Kidney (tissue), 13 donors: ENCODE measurements at regions not wholly inside any gene's neighbourhood (a gene's known extent, or its start where the extent isn't known, plus 50 kb on each side); places are given as distances from the start of the nearest gene placed in this dataset.

Experiments used
- DNase-seq, 5 donors: peaks; one replicate each; pipeline ENCODE4 v3.0.0-alpha.2; 2013 to 2020
- FAIRE-seq: peaks from 2 replicates; lab custom pipeline; 2012; peaks lifted over from hg19 to GRCh38; lab: Jason Lieb, UNC
- H3K27ac ChIP-seq, 2 donors: one replicate each; pipeline ENCODE4 v1.7.0; 2013; ENCODE audit warnings: low read depth in 2 of 2, low read length in 2 of 2, inconsistent platforms in 1 of 2
- H3K27me3 ChIP-seq: one replicate; pipeline ENCODE4 v1.7.1; 2013; ENCODE audit warnings: low read length, inconsistent platforms; ENCODE audit not compliant: control insufficient read depth, insufficient read depth
- H3K36me3 ChIP-seq, 3 donors: one replicate each; pipeline versions ENCODE4 v1.7.0 to v1.7.1; 2013; ENCODE audit warnings: low read length in 3 of 3, control low read depth in 1 of 3, inconsistent platforms in 1 of 3; ENCODE audit not compliant: insufficient read depth in 3 of 3, control insufficient read depth in 2 of 3
- H3K4me1 ChIP-seq, 3 donors: one replicate each; pipeline versions ENCODE4 v1.7.0 to v1.7.1; 2013; ENCODE audit warnings: low read length in 3 of 3, inconsistent platforms in 1 of 3, low read depth in 1 of 3; ENCODE audit not compliant: control insufficient read depth in 2 of 3, insufficient read depth in 2 of 3
- H3K4me3 ChIP-seq, 3 donors: one replicate each; pipeline versions ENCODE4 v1.7.0 to v1.8.1; 2013; ENCODE audit warnings: low read length in 3 of 3, control low read depth in 1 of 3, inconsistent platforms in 1 of 3
- H3K9ac ChIP-seq, 3 donors: one replicate each; pipeline versions ENCODE4 v1.7.0 to v1.7.1; 2013; ENCODE audit warnings: low read length in 3 of 3, control low read depth in 1 of 3, inconsistent platforms in 1 of 3
- H3K9me3 ChIP-seq, 3 donors: one replicate each; pipeline versions ENCODE4 v1.7.0 to v1.7.1; 2013; ENCODE audit warnings: low read length in 3 of 3, control low read depth in 1 of 3, inconsistent platforms in 1 of 3; ENCODE audit not compliant: control insufficient read depth in 2 of 3, insufficient read depth in 1 of 3
- CTCF ChIP-seq: IDR thresholded peaks from 3 replicates; pipeline ENCODE4 v1.5.1; 2012; ENCODE audit warnings: mild to moderate bottlenecking, moderate library complexity, borderline replicate concordance; ENCODE audit not compliant: insufficient read depth; ENCODE audit errors: extremely low read depth
- intact Hi-C: fragments of 100-400 bp; cut with DNase I; formaldehyde crosslinking; loops from one replicate; pipeline ENCODE4 v1.11.1; 2022
- donor health status: control.
- donor health status: control.
- donor health status: control.
- donor health status: control.
- donor health status: control.
- donor health status: DM: yes; HTN: yes; CAD: no.
- donor health status: Normal renal cell carcinoma (clear cell type).

GRCh38 chr9:115665519-115665918, 488.1 kb upstream of the PAPPA start:
- TF ChIP-seq CTCF, result no peak
- DNase-seq (no peak), FAIRE-seq (no peak)
- Histone ChIP-seq H3K4me3 (no peak overlapping the region), H3K36me3 (no peaks in the 10 kb centered on the region), H3K27ac (no peak overlapping the region), H3K9me3 (no peaks in the 10 kb centered on the region), H3K9ac (no peak overlapping the region), H3K4me1 (no peaks in the 10 kb centered on the region), H3K27me3 (no peaks in the 10 kb centered on the region)
- intact Hi-C loops, result no loop called here

- Histone ChIP-seq H3K4me1 (no peaks in the 10 kb centered on the region), H3K27ac (no peak overlapping the region), H3K27me3 (no peaks in the 10 kb centered on the region), H3K4me3 (no peak overlapping the region), H3K9me3 (no peaks in the 10 kb centered on the region), H3K36me3 (no peaks in the 10 kb centered on the region), H3K9ac (no peak overlapping the region)
- TF ChIP-seq CTCF, result no peak
- no peak for FAIRE-seq
- no peak for DNase-seq
- intact Hi-C loops, result no loop called here
These were observed 485.1 kb upstream of the PAPPA start for GRCh38 chr9:115668521-115668920.

- Histone ChIP-seq H3K9ac (no peak overlapping the region), H3K4me1 (no peaks in the 10 kb centered on the region), H3K27me3 (no peaks in the 10 kb centered on the region), H3K36me3 (no peaks in the 10 kb centered on the region), H3K9me3 (no peaks in the 10 kb centered on the region), H3K4me3 (no peak overlapping the region), H3K27ac (no peak overlapping the region)
- TF ChIP-seq CTCF, result no peak
- intact Hi-C loops, result no loop called here
- DNase-seq, result no peak
- FAIRE-seq, result no peak
These were observed 482.2 kb upstream of the PAPPA start for GRCh38 chr9:115671236-115671962.

- DNase-seq (no peak), FAIRE-seq (no peak)
- Histone ChIP-seq H3K9me3 (no peaks in the 10 kb centered on the region), H3K36me3 (no peaks in the 10 kb centered on the region), H3K27me3 (no peaks in the 10 kb centered on the region), H3K4me1 (no peaks in the 10 kb centered on the region), H3K9ac (no peak overlapping the region), H3K4me3 (no peak overlapping the region), H3K27ac (no peak overlapping the region)
- TF ChIP-seq CTCF, result no peak
- intact Hi-C loops, result no loop called here
These were observed 481.7 kb upstream of the PAPPA start for GRCh38 chr9:115671963-115672305.
